Mesodermal cell (in vitro differentiated cells): ENCODE measurements at regions not wholly inside any gene's neighbourhood (a gene's known extent, or its start where the extent isn't known, plus 50 kb on each side); places are given as distances from the start of the nearest gene placed in this dataset.

ENCODE experiments used
- H3K27ac ChIP-seq: 2 replicates; pipeline ENCODE4 v1.7.0; 2013; ENCODE audit warnings: mild to moderate bottlenecking, low read depth, low read length, moderate library complexity; ENCODE audit not compliant: severe bottlenecking
- H3K36me3 ChIP-seq: 2 replicates; pipeline ENCODE4 v1.7.1; 2013; ENCODE audit warnings: mild to moderate bottlenecking, low read length, moderate library complexity; ENCODE audit not compliant: control insufficient read depth, insufficient read depth
- H3K4me1 ChIP-seq: one replicate; pipeline ENCODE4 v1.7.1; 2013; ENCODE audit warnings: mild to moderate bottlenecking, low read length; ENCODE audit not compliant: insufficient read depth, control insufficient read depth, poor library complexity, severe bottlenecking
- H3K4me3 ChIP-seq: 2 replicates; pipeline ENCODE4 v1.7.0; 2013; ENCODE audit warnings: low read length, control low read depth, mild to moderate bottlenecking; ENCODE audit not compliant: insufficient read depth, poor library complexity, severe bottlenecking; ENCODE audit errors: extremely low read depth
- H3K9me3 ChIP-seq: 2 replicates; pipeline ENCODE4 v1.7.1; 2013; ENCODE audit warnings: mild to moderate bottlenecking, low read length, moderate library complexity; ENCODE audit not compliant: control insufficient read depth
- WGBS, 2 experiments: methylation state at CpG; one replicate each; pipeline ENCODE4 v1.1.5; 2013; ENCODE audit warnings: missing lambda C conversion rate in 2 of 2; ENCODE audit not compliant: insufficient coverage in 2 of 2; 5-methylcytosine and 5-hydroxymethylcytosine counted together

DNA sequence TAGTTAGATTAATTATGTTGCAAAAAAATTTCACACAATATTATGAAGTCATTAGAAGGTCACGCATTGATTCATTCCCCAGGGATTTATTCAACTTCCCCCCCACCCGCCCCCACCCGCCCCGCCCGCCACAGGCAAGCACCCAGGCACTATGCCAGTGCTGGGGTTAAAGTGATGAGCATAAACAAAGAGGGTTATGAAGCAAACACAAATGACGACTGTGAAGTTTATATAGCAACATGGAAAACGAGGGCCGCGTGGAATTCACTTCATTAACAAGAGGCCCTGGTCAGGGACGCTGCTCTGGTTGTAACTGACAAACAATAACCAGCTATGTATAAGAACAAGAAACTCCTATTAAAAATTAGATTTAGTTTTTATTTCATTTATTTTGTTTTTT, 656.5 kb upstream of the COBL start:
- Histone ChIP-seq H3K4me3 (no peak overlapping the region), H3K9me3 (no peaks in the 10 kb centered on the region), H3K4me1 (no peaks in the 10 kb centered on the region), H3K27ac (no peak overlapping the region), H3K36me3 (no peaks in the 10 kb centered on the region)
- 100% methylated on average over 1 of the region's 10 CpGs; no CpG with 5 or more reads in 1 of the 2 experiments for WGBS, 2 experiments

DNA sequence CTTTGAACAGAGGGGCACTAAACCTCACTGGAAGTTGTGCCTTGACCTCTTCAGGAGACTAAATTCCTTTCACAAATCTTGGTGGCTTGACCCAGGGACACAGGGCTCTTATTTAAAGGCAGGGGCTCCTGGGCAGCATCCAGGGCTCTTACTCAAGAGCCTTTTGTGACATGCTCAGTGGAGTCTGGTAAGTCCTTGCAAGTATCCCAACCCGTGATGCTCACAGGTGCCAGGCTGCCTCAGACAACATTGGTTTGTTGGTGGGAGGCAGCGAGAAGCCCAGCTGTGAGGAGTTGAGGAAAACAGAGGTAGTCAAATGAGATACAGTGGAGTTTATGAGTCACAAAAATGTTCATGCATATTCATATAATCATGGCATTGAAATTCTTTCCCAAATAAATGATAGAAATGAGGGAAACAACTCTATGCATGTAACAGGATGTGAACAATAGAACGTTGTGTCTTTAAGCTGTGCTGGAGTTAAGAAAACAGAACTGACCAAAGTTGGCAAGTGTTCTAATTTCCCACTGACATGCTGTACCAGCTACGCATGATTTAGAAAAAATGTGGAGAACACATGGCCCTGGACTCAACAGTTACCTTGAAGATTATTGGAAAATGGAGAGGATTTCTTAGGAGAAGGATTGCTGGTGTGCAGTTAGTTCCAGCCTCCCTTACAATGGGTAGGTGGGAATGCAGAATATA, 654.5 kb upstream of the COBL start:
- Histone ChIP-seq H3K4me1 (no peaks in the 10 kb centered on the region), H3K4me3 (no peak overlapping the region), H3K9me3 (no peaks in the 10 kb centered on the region), H3K36me3 (no peaks in the 10 kb centered on the region), H3K27ac (no peak overlapping the region)
- 95% methylated on average over 2 to 4 of the region's 4 CpGs for WGBS, 2 experiments

DNA sequence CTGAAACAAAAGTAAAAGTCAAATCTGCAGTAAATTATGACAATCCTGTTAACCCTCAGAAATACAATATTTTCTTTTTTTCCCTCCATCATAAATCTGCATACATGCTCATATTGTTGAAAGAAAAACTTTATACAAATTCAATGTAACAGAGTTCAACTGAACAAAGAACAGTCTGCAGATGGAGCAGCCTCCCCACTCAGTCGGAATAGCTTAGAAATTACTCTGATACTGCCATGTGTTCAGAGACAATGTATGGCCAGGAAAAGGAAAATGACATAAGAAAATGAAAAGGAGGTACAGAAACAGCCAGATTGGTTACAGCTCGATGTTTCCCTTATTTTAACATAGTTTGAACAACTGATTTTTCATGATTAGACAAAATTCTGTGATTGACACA, 651.9 kb upstream of the COBL start:
- no peak overlapping the region for H3K27ac ChIP-seq
- WGBS, 2 experiments = 77% methylated on average over 2 of the region's 2 CpGs; no CpG with 5 or more reads in 1 of the 2 experiments
- H3K36me3 ChIP-seq = no peaks in the 10 kb centered on the region
- H3K9me3 ChIP-seq = no peaks in the 10 kb centered on the region
- no peak overlapping the region for H3K4me3 ChIP-seq
- no peaks in the 10 kb centered on the region for H3K4me1 ChIP-seq

DNA sequence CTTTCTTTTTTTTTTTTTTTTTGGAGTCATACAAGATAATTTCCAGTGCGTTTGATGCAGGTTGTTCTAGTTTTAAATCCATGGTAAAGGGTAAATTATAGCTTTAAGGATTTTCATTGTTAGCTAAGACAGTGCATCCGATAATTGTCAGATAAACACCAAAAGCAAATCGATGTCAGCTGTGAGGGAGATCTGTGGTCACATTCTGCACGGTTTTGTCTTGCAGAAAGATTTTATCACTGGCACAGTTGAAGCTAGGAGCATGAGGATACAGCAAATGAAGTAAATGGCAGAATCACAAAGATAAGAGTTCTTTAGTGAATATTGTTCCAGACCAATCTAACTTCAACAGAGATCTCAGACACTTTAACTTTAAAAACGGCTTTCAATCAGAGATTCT, 648.8 kb upstream of the COBL start:
- WGBS, 2 experiments = 73 to 78% methylated on average over 2 to 3 of the region's 5 CpGs
- Histone ChIP-seq H3K27ac (no peak overlapping the region), H3K4me3 (no peak overlapping the region), H3K9me3 (no peaks in the 10 kb centered on the region), H3K4me1 (no peaks in the 10 kb centered on the region), H3K36me3 (no peaks in the 10 kb centered on the region)

DNA sequence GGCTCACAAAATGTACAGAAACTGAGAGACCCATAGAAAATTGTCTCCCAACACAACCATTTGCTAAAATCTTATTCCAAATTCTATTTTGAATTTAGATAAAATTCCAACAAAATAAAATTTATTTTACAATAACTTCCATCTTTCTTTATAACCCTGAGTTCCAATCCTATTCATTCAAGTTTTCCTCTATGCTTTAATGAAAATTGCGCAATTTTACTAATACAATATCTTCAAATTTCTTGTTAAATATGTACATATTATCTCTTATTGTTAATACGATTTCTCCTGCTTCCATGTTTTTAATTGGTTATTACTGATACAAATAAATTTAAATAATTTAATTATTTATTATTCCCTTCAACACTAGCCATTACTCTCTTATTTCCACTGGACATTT, 645.2 kb upstream of the COBL start:
- no peaks in the 10 kb centered on the region for H3K9me3 ChIP-seq
- WGBS, 2 experiments = no CpG with 5 or more reads among the region's 2 CpGs

DNA sequence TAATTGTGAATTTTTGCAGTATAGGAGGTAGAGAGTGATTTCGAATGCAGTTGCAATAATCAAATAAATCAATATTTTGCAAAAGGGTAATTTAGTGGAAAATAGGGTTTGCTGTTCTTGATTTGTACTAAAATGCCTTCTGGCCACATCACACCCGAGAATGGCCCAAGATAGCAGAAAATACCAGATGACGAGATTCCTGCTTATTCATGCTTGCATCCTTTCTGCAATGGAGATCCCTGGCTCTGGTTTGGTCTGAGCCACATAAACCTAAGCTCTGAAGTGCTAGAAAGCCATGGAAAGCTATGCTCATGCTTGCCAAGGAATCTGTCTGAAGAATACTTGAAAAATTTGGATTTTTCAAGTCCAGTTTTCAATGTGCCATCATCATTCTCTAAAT, 634.2 kb upstream of the COBL start:
- Histone ChIP-seq H3K4me3 (no peak overlapping the region), H3K27ac (peak overlapping the region; percentile 71), H3K4me1 (peaks cover 16% of the 10 kb centered on the region), H3K9me3 (peaks cover 7% of the 10 kb centered on the region), H3K36me3 (no peaks in the 10 kb centered on the region)
- WGBS, 2 experiments = 0 to 30% methylated on average over 1 to 2 of the region's 3 CpGs

More for the DNA sequence above, 645.2 kb upstream of the COBL start:
- Histone ChIP-seq H3K36me3 (no peaks in the 10 kb centered on the region), H3K27ac (no peak overlapping the region), H3K4me3 (no peak overlapping the region), H3K4me1 (no peaks in the 10 kb centered on the region)

DNA sequence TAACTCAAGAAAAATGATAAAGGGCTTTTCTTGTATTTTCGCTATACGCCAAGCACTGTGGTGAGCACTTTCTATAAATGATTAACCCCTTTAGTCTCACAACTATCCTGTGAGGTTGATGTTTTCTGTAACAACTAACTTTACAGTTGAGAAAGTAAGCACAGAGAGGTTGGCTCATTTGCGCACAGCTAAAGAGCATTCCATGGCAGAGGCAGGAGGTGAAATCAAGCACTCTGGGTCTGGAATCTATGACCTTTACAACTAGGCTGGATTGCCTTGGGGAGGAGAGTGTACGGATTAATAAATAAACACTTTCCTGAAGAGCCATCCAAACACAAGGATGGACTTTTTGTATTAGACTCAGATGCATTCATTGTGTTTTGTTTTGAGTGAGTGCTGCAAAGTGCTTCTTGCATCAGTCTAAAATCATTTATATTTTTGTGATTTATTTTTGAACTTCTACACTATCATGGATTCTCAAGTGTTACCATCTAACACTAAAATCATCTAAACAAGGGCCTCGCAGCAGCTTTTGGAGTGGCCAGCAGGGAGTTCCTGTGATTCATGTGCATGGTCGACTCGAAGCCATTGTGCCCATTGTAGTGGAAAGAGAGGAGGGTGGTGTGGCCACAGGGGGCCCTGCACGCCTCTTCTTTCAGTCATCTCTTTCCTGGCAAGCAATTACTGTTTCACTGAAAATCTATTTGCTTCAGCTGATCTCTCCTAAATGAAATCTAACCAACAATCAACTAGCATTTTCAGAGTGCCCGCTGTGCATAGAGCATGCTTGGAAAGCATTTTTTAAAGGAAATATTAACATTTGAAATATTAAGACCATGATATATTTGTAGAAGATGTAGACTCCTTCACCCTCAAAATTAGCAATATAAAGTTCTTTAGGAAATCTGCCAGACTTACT, 633.4 kb upstream of the COBL start:
- no peaks in the 10 kb centered on the region for H3K36me3 ChIP-seq
- peaks cover 2% of the 10 kb centered on the region for H3K9me3 ChIP-seq
- peaks cover 16% of the 10 kb centered on the region for H3K4me1 ChIP-seq
- WGBS, 2 experiments = 71% methylated on average over 1 of the region's 9 CpGs; no CpG with 5 or more reads in 1 of the 2 experiments
- H3K27ac ChIP-seq = peak overlapping the region; percentile 71
- H3K4me3 ChIP-seq = no peak overlapping the region

DNA sequence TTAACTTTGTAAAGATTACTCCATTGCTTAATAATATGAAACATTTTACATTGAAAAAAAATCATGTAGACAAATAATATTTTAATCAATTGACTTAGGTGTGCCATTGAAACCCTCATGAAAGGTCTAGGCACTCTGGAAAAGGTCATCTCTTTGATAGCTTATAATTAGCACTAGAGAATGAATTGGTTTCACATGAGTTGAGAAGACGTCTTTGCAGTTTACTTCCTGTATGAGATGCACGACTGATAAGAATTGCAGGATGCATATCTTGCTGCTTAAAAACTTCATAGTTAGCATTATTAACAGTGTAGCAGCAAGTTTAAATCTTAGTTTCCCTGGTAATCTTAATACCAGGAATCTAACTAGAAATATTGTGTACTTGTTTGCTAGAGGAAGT, 614.2 kb upstream of the COBL start:
- 83% methylated on average over 1 of the region's 2 CpGs; no CpG with 5 or more reads in 1 of the 2 experiments for WGBS, 2 experiments
- no peaks in the 10 kb centered on the region for H3K36me3 ChIP-seq

DNA sequence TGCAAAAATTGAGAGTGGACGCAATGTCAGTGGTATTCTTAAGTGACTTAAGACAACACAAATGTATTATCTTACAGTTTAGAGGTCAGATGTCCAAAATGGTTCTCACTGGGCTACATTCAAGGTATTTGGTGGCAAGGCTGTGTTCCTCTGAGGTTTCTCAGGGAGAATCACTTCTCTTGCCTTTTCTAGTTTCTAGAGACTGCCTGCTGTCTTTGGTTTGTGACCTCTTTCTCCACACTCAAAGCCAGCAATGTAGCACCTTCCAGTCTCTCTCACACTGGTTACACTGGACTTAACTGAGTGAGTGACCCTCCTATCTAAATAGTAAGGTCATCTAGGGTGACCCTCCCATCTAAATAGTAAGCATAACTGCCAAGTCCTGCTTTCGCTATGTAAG, 613.2 kb upstream of the COBL start:
- Histone ChIP-seq H3K4me1 (no peaks in the 10 kb centered on the region), H3K9me3 (no peaks in the 10 kb centered on the region), H3K27ac (no peak overlapping the region), H3K4me3 (no peak overlapping the region), H3K36me3 (no peaks in the 10 kb centered on the region)
- 80 to 100% methylated on average over 1 of the region's 2 CpGs for WGBS, 2 experiments

More for the DNA sequence above, 614.2 kb upstream of the COBL start:
- no peak overlapping the region for H3K4me3 ChIP-seq
- H3K4me1 ChIP-seq = no peaks in the 10 kb centered on the region
- H3K9me3 ChIP-seq = no peaks in the 10 kb centered on the region
- H3K27ac ChIP-seq = no peak overlapping the region

DNA sequence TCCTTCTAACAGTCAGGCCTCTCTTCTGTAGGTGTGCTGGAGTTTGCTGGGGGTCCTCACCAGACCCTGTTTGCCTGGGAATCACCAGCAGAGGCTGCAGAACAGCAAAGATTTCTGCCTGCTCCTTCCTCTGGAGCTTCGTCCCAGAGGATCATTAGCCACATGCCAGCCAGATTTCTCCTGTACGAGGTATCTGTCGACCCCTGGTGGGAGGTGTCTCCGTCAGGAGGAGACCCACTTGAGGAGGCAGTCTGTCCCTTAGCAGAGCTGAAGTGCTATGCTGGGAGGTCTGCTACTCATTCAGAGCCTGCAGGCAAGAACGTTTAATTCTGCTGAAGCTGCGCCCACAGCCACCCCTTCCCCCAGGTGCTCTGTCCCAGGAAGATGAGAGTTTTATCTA, 611.1 kb upstream of the COBL start:
- Histone ChIP-seq H3K4me1 (no peaks in the 10 kb centered on the region), H3K36me3 (no peaks in the 10 kb centered on the region), H3K27ac (no peak overlapping the region), H3K9me3 (no peaks in the 10 kb centered on the region), H3K4me3 (no peak overlapping the region)
- 80 to 96% methylated on average over 4 of the region's 6 CpGs for WGBS, 2 experiments
